IPS-NIHi7 (cell line): ENCODE measurements at regions not wholly inside any gene's neighbourhood (a gene's known extent, or its start where the extent isn't known, plus 50 kb on each side); places are given as distances from the start of the nearest gene placed in this dataset.

Source experiments
- DNase-seq: peaks from one replicate; pipeline ENCODE4 v3.0.0; 2012; ENCODE audit warnings: mixed read lengths; ENCODE audit errors: extremely low spot score

- no peak for DNase-seq
Measured at GRCh38 chr9:8188723-8189407, 389.3 kb upstream of the DMAC1 start.

GRCh38 chr9:8186560-8186959, 387.0 kb upstream of the DMAC1 start:
- no peak for DNase-seq

- no peak for DNase-seq
Measured at GRCh38 chr9:8183618-8184017, 384.0 kb upstream of the DMAC1 start.

- no peak for DNase-seq
Measured at GRCh38 chr9:8179381-8180053, 379.9 kb upstream of the DMAC1 start.

GRCh38 chr9:8172000-8172399, 372.4 kb upstream of the DMAC1 start:
- no peak for DNase-seq

GRCh38 chr9:8168916-8169438, 369.4 kb upstream of the DMAC1 start:
- DNase-seq = no peak

GRCh38 chr9:8160787-8161186, 361.2 kb upstream of the DMAC1 start:
- no peak for DNase-seq

GRCh38 chr9:8158574-8158973, 359.0 kb upstream of the DMAC1 start:
- no peak for DNase-seq

- DNase-seq = no peak
Measured at GRCh38 chr9:8157683-8158324, 358.2 kb upstream of the DMAC1 start.

GRCh38 chr9:8156346-8156745, 356.8 kb upstream of the DMAC1 start:
- no peak for DNase-seq

GRCh38 chr9:8155706-8156105, 356.1 kb upstream of the DMAC1 start:
- no peak for DNase-seq

GRCh38 chr9:8143677-8144076, 344.1 kb upstream of the DMAC1 start:
- no peak for DNase-seq

- no peak for DNase-seq
Measured at GRCh38 chr9:8140557-8140956, 341.0 kb upstream of the DMAC1 start.

GRCh38 chr9:8139756-8140155, 340.2 kb upstream of the DMAC1 start:
- no peak for DNase-seq

- no peak for DNase-seq
Measured at GRCh38 chr9:8136477-8136876, 336.9 kb upstream of the DMAC1 start.

- DNase-seq = no peak
Measured at GRCh38 chr9:8134635-8135034, 335.1 kb upstream of the DMAC1 start.

GRCh38 chr9:8133606-8134005, 334.0 kb upstream of the DMAC1 start:
- DNase-seq = peak; percentile 0

- no peak for DNase-seq
Measured at GRCh38 chr9:8115570-8115969, 316.0 kb upstream of the DMAC1 start.

GRCh38 chr9:8114826-8115225, 315.2 kb upstream of the DMAC1 start:
- no peak for DNase-seq

- no peak for DNase-seq
Measured at GRCh38 chr9:8106362-8106761, 306.8 kb upstream of the DMAC1 start.

GRCh38 chr9:8101607-8102006, 302.0 kb upstream of the DMAC1 start:
- DNase-seq = no peak

GRCh38 chr9:8096091-8096490, 296.5 kb upstream of the DMAC1 start:
- DNase-seq = no peak

GRCh38 chr9:8095672-8096086, 296.1 kb upstream of the DMAC1 start:
- no peak for DNase-seq
